GM18517 (cell line): ENCODE measurements at regions not wholly inside any gene's neighbourhood (a gene's known extent, or its start where the extent isn't known, plus 50 kb on each side); places are given as distances from the start of the nearest gene placed in this dataset.
"Not testable (repeated sequence)": the region's sequence is repeated elsewhere in the genome, so short reads cannot be mapped to it uniquely, and the experiment has no call there.

ENCODE experiments used
- ATAC-seq: cut with Tn5 transposase; IDR thresholded peaks from one replicate; pipeline ENCODE4 v1.9.1; 2021; ENCODE audit warnings: mild to moderate bottlenecking, moderate library complexity; ENCODE audit not compliant: unreplicated experiment

- ATAC-seq, result no peak
Measured at GRCh38 chr5:92548346-92548745, 1032.7 kb downstream of the NR2F1-AS1 start.

- no peak for ATAC-seq
Measured at GRCh38 chr5:92544596-92544995, 1036.4 kb downstream of the NR2F1-AS1 start.

GRCh38 chr5:92544036-92544435 lies 1037.0 kb downstream of the NR2F1-AS1 start:
- ATAC-seq, result no peak

GRCh38 chr5:92543201-92543600 lies 1037.8 kb downstream of the NR2F1-AS1 start:
- ATAC-seq, result no peak

GRCh38 chr5:92542017-92542416 lies 1039.0 kb downstream of the NR2F1-AS1 start:
- ATAC-seq, result not testable (repeated sequence)

GRCh38 chr5:92527311-92528078 lies 1053.5 kb downstream of the NR2F1-AS1 start:
- ATAC-seq, result no peak

- no peak for ATAC-seq
Measured at GRCh38 chr5:92525131-92525530, 1055.9 kb downstream of the NR2F1-AS1 start.

- ATAC-seq, result no peak
Measured at GRCh38 chr5:92519811-92520632, 1061.0 kb downstream of the NR2F1-AS1 start.

GRCh38 chr5:92518318-92518904 lies 1062.6 kb downstream of the NR2F1-AS1 start:
- peak; percentile 99 for ATAC-seq

GRCh38 chr5:92514896-92515295 lies 1066.1 kb downstream of the NR2F1-AS1 start:
- ATAC-seq, result no peak

GRCh38 chr5:92513067-92513466 lies 1068.0 kb downstream of the NR2F1-AS1 start:
- no peak for ATAC-seq

GRCh38 chr5:92508271-92508670 lies 1072.7 kb downstream of the NR2F1-AS1 start:
- no peak for ATAC-seq

- peak; percentile 55 for ATAC-seq
Measured at GRCh38 chr5:92505925-92506324, 1075.1 kb downstream of the NR2F1-AS1 start.

- no peak for ATAC-seq
Measured at GRCh38 chr5:92505145-92505544, 1075.9 kb downstream of the NR2F1-AS1 start.

GRCh38 chr5:92504346-92504745 lies 1076.7 kb downstream of the NR2F1-AS1 start:
- no peak for ATAC-seq

GRCh38 chr5:92500752-92501151 lies 1080.3 kb downstream of the NR2F1-AS1 start:
- ATAC-seq, result no peak

GRCh38 chr5:92496545-92496944 lies 1084.5 kb downstream of the NR2F1-AS1 start:
- ATAC-seq, result no peak

GRCh38 chr5:92494508-92494907 lies 1086.5 kb downstream of the NR2F1-AS1 start:
- no peak for ATAC-seq

GRCh38 chr5:92492908-92493307 lies 1088.1 kb downstream of the NR2F1-AS1 start:
- ATAC-seq, result no peak

GRCh38 chr5:92484484-92484883 lies 1096.5 kb downstream of the NR2F1-AS1 start:
- no peak for ATAC-seq

GRCh38 chr5:92472981-92473566 lies 1090.0 kb upstream of the ARRDC3 start:
- ATAC-seq, result no peak
